Non-pigmented ciliary epithelial cell (primary cell): ENCODE measurements at regions not wholly inside any gene's neighbourhood (a gene's known extent, or its start where the extent isn't known, plus 50 kb on each side); places are given as distances from the start of the nearest gene placed in this dataset.
"Not testable (repeated sequence)": the region's sequence is repeated elsewhere in the genome, so short reads cannot be mapped to it uniquely, and the experiment has no call there.

Experiments used
- DNase-seq: peaks from one replicate; pipeline ENCODE4 v3.0.0-alpha.2; 2010; ENCODE audit warnings: low read depth

GRCh38 chr1:70819785-70820184 is 227.8 kb downstream of the PTGER3 start:
- DNase-seq, result no peak

- no peak for DNase-seq
These were observed 227.2 kb downstream of the PTGER3 start for GRCh38 chr1:70820396-70820795.

GRCh38 chr1:70820995-70821394 is 226.6 kb downstream of the PTGER3 start:
- no peak for DNase-seq

- DNase-seq, result no peak
These were observed 221.2 kb downstream of the PTGER3 start for GRCh38 chr1:70826428-70826827.

- DNase-seq, result no peak
These were observed 220.6 kb downstream of the PTGER3 start for GRCh38 chr1:70827030-70827429.

- DNase-seq, result no peak
These were observed 219.4 kb downstream of the PTGER3 start for GRCh38 chr1:70828177-70828576.

GRCh38 chr1:70834365-70834764 is 213.3 kb downstream of the PTGER3 start:
- not testable (repeated sequence) for DNase-seq

GRCh38 chr1:70836456-70836855 is 211.2 kb downstream of the PTGER3 start:
- no peak for DNase-seq

- DNase-seq, result no peak
These were observed 207.2 kb downstream of the PTGER3 start for GRCh38 chr1:70840260-70840953.

GRCh38 chr1:70842562-70842961 is 205.1 kb downstream of the PTGER3 start:
- DNase-seq, result no peak

- DNase-seq, result no peak
These were observed 204.2 kb downstream of the PTGER3 start for GRCh38 chr1:70843452-70843851.

GRCh38 chr1:70847013-70847412 is 200.6 kb downstream of the PTGER3 start:
- DNase-seq, result no peak

GRCh38 chr1:70855203-70855602 is 192.4 kb downstream of the PTGER3 start:
- DNase-seq, result no peak

GRCh38 chr1:70856201-70856600 is 191.4 kb downstream of the PTGER3 start:
- DNase-seq, result no peak

- DNase-seq, result no peak
These were observed 184.4 kb downstream of the PTGER3 start for GRCh38 chr1:70863239-70863638.

- no peak for DNase-seq
These were observed 183.3 kb downstream of the PTGER3 start for GRCh38 chr1:70864302-70864701.

- DNase-seq, result no peak
These were observed 180.9 kb downstream of the PTGER3 start for GRCh38 chr1:70866542-70867264.

- DNase-seq, result no peak
These were observed 175.8 kb downstream of the PTGER3 start for GRCh38 chr1:70871790-70872189.

- no peak for DNase-seq
These were observed 173.6 kb downstream of the PTGER3 start for GRCh38 chr1:70874063-70874462.

- DNase-seq, result no peak
These were observed 172.8 kb downstream of the PTGER3 start for GRCh38 chr1:70874818-70875217.

GRCh38 chr1:70877343-70877742 is 170.3 kb downstream of the PTGER3 start:
- DNase-seq, result no peak

- DNase-seq, result no peak
These were observed 159.7 kb downstream of the PTGER3 start for GRCh38 chr1:70887936-70888335.

- DNase-seq, result no peak
These were observed 158.9 kb downstream of the PTGER3 start for GRCh38 chr1:70888722-70889121.

GRCh38 chr1:70890408-70890807 is 157.2 kb downstream of the PTGER3 start:
- DNase-seq, result no peak
